HUES48 (cell line): ENCODE measurements at regions not wholly inside any gene's neighbourhood (a gene's known extent, or its start where the extent isn't known, plus 50 kb on each side); places are given as distances from the start of the nearest gene placed in this dataset.

Experiments
- H3K27ac ChIP-seq: one replicate; pipeline ENCODE4 v1.7.0; 2013; ENCODE audit warnings: low read depth, low read length, inconsistent platforms
- H3K27me3 ChIP-seq: 2 replicates; pipeline ENCODE4 v1.6.1; 2013; ENCODE audit warnings: mild to moderate bottlenecking, low read length; ENCODE audit not compliant: control insufficient read depth, insufficient read depth
- H3K36me3 ChIP-seq: 2 replicates; pipeline ENCODE4 v1.6.1; 2013; ENCODE audit warnings: low read length; ENCODE audit not compliant: control insufficient read depth, insufficient read depth
- H3K4me1 ChIP-seq: 2 replicates; pipeline ENCODE4 v1.6.1; 2013; ENCODE audit warnings: mild to moderate bottlenecking, low read length; ENCODE audit not compliant: control insufficient read depth, insufficient read depth
- H3K4me3 ChIP-seq: 2 replicates; pipeline ENCODE4 v1.5.1; 2013; ENCODE audit warnings: mild to moderate bottlenecking, low read depth, low read length
- H3K9ac ChIP-seq: 2 replicates; pipeline ENCODE4 v1.6.1; 2013; ENCODE audit warnings: mild to moderate bottlenecking, low read depth, low read length, moderate library complexity
- H3K9me3 ChIP-seq: 2 replicates; pipeline ENCODE4 v1.6.1; 2013; ENCODE audit warnings: low read length; ENCODE audit not compliant: control insufficient read depth, insufficient read depth

- H3K27ac ChIP-seq = no peak overlapping the region
- H3K36me3 ChIP-seq = no peaks in the 10 kb centered on the region
- H3K27me3 ChIP-seq = no peaks in the 10 kb centered on the region
- H3K4me1 ChIP-seq = no peaks in the 10 kb centered on the region
- no peak overlapping the region for H3K9ac ChIP-seq
- H3K4me3 ChIP-seq = no peak overlapping the region
- no peaks in the 10 kb centered on the region for H3K9me3 ChIP-seq
Observed at GRCh38 chr2:108184419-108184818, 55.3 kb upstream of the SULT1C3 start.

GRCh38 chr2:108189316-108189715 lies 50.5 kb upstream of the SULT1C3 start:
- H3K4me3 ChIP-seq = no peak overlapping the region
- no peak overlapping the region for H3K27ac ChIP-seq
- no peaks in the 10 kb centered on the region for H3K27me3 ChIP-seq
- no peak overlapping the region for H3K9ac ChIP-seq
- H3K9me3 ChIP-seq = no peaks in the 10 kb centered on the region
- no peaks in the 10 kb centered on the region for H3K4me1 ChIP-seq
- no peaks in the 10 kb centered on the region for H3K36me3 ChIP-seq
